ENCODE measurements at regions not wholly inside any gene's neighbourhood (a gene's known extent, or its start where the extent isn't known, plus 50 kb on each side); places are given as distances from the start of the nearest gene placed in this dataset.

GRCh38 chr3:182330646-182331045, 462.7 kb upstream of the ATP11B start:
- H3K4me3 ChIP-seq (ENCODE audit: low read depth in 2 of 2, low read length in 2 of 2): no peak overlapping the region
- no TSS peak for BruUV-seq (replicated peaks)

GRCh38 chr3:182331341-182331740, 462.0 kb upstream of the ATP11B start:
- no peaks in the 10 kb centered on the region for H3K36me3 ChIP-seq (ENCODE audit: control insufficient read depth, insufficient read depth, low read length)
- intact Hi-C loops (cut with micrococcal nuclease; ENCODE audit: unreplicated experiment) (no loop called here), in situ Hi-C loops (cut with HindIII; ENCODE audit: low pct_unique_long_range_greater_than_20kb, low sequenced_read_pairs) (no loop called here)
- CTCF ChIA-PET: no interaction called here
- H3K4me1 ChIP-seq (ENCODE audit: control insufficient read depth, insufficient read depth, low read length): no peaks in the 10 kb centered on the region
- H3K27ac ChIP-seq (ENCODE audit: low read length): no peak overlapping the region
- POLR2A ChIA-PET: no interaction called here
- TF ChIP-seq REST (IDR thresholded peaks at IDR 0.05; ENCODE audit: insufficient read depth in 1 of 2, low read depth in 2 of 2, low read length in 1 of 2) (no peak), SIN3A (IDR thresholded peaks at IDR 0.05; ENCODE audit: borderline replicate concordance, insufficient read depth, low read depth, low read length) (no peak), CTCF (IDR thresholded peaks at IDR 0.05) (no peak), POLR2AphosphoS5 (IDR thresholded peaks at IDR 0.05; ENCODE audit: low read depth, low read length) (no peak), TCF7L2 (IDR thresholded peaks at IDR 0.05; ENCODE audit: low read depth, low read length) (no peak)
- no peak overlapping the region for H3K4me3 ChIP-seq (ENCODE audit: low read depth in 2 of 2, low read length in 2 of 2)
- DNase-seq (ENCODE audit: low read depth, low spot score): no peak
- ATAC-seq: no peak
- no TSS peak for BruUV-seq (replicated peaks)
- no peaks in the 10 kb centered on the region for H3K9me3 ChIP-seq (ENCODE audit: control insufficient read depth, insufficient read depth, low read depth, low read length)
- H3K27me3 ChIP-seq (ENCODE audit: control insufficient read depth, insufficient read depth, low read length): no peaks in the 10 kb centered on the region

More at GRCh38 chr3:182330646-182331045, 462.7 kb upstream of the ATP11B start:
- no peaks in the 10 kb centered on the region for H3K27me3 ChIP-seq (ENCODE audit: control insufficient read depth, insufficient read depth, low read length)
- ChIA-PET CTCF (no interaction called here), POLR2A (no interaction called here)
- in situ Hi-C loops (cut with HindIII; ENCODE audit: low pct_unique_long_range_greater_than_20kb, low sequenced_read_pairs): no loop called here
- intact Hi-C loops (cut with micrococcal nuclease; ENCODE audit: unreplicated experiment): no loop called here
- H3K36me3 ChIP-seq (ENCODE audit: control insufficient read depth, insufficient read depth, low read length): no peaks in the 10 kb centered on the region
- H3K4me1 ChIP-seq (ENCODE audit: control insufficient read depth, insufficient read depth, low read length): no peaks in the 10 kb centered on the region
- DNase-seq (ENCODE audit: low read depth, low spot score): no peak
- H3K27ac ChIP-seq (ENCODE audit: low read length): no peak overlapping the region
- TF ChIP-seq TCF7L2 (IDR thresholded peaks at IDR 0.05; ENCODE audit: low read depth, low read length): no peak
- no peak for TF ChIP-seq REST (IDR thresholded peaks at IDR 0.05; ENCODE audit: insufficient read depth in 1 of 2, low read depth in 2 of 2, low read length in 1 of 2)
- no peaks in the 10 kb centered on the region for H3K9me3 ChIP-seq (ENCODE audit: control insufficient read depth, insufficient read depth, low read depth, low read length)
- ATAC-seq: no peak

All from Panc1 (cell line).